Smooth muscle cell (in vitro differentiated cells): ENCODE measurements at regions not wholly inside any gene's neighbourhood (a gene's known extent, or its start where the extent isn't known, plus 50 kb on each side); places are given as distances from the start of the nearest gene placed in this dataset.
A peak's percentile ranks its signal among the peaks of the same experiment; 100 is the strongest.

Experiments used
- DNase-seq: peaks from one replicate; lab custom pipeline; 2025; ENCODE audit not compliant: unreplicated experiment; lab: John Stamatoyannopoulos, UW
- H2AFZ ChIP-seq: fragments of 200-600 bp; sonication (generic); 2 replicates; pipeline ENCODE4 v1.6.0; 2016; ENCODE audit warnings: antibody characterized with exemption, low read depth, mild to moderate bottlenecking
- H3F3A ChIP-seq: fragments of 200-600 bp; sonication (generic); 2 replicates; pipeline ENCODE4 v1.6.0; 2017; ENCODE audit warnings: antibody characterized with exemption, low read depth
- H3K27ac ChIP-seq: fragments of 200-600 bp; sonication (generic); 2 replicates; pipeline ENCODE4 v1.5.1; 2016; ENCODE audit warnings: low read depth, mild to moderate bottlenecking
- H3K27me3 ChIP-seq: fragments of 200-600 bp; sonication (generic); 2 replicates; pipeline ENCODE4 v1.6.1; 2016; ENCODE audit warnings: low read depth, mild to moderate bottlenecking
- H3K36me3 ChIP-seq: fragments of 200-600 bp; sonication (generic); 2 replicates; pipeline ENCODE4 v1.5.1; 2016; ENCODE audit warnings: low read depth
- H3K4me1 ChIP-seq: fragments of 200-600 bp; sonication (generic); 2 replicates; pipeline ENCODE4 v1.5.1; 2016; ENCODE audit warnings: low read depth
- H3K4me2 ChIP-seq: fragments of 200-600 bp; sonication (generic); 2 replicates; pipeline ENCODE4 v1.6.0; 2016; ENCODE audit warnings: mild to moderate bottlenecking
- H3K4me3 ChIP-seq: fragments of 200-600 bp; sonication (generic); 2 replicates; pipeline ENCODE4 v1.5.1; 2016; ENCODE audit warnings: mild to moderate bottlenecking
- H3K79me2 ChIP-seq: fragments of 200-600 bp; sonication (generic); 2 replicates; pipeline ENCODE4 v1.6.0; 2016; ENCODE audit warnings: low read depth, mild to moderate bottlenecking
- H3K9ac ChIP-seq: fragments of 200-600 bp; sonication (generic); 2 replicates; pipeline ENCODE4 v1.6.0; 2016; ENCODE audit warnings: low read depth
- H3K9me3 ChIP-seq: fragments of 200-600 bp; sonication (generic); replicated peaks from 2 replicates; pipeline ENCODE4 v1.5.1; 2016; ENCODE audit warnings: low read depth
- H4K20me1 ChIP-seq: fragments of 200-600 bp; sonication (generic); 2 replicates; pipeline ENCODE4 v1.6.0; 2016; ENCODE audit warnings: low read depth
- CTCF ChIP-seq: fragments of 200-600 bp; sonication (generic); IDR thresholded peaks from 2 replicates; pipeline ENCODE4 v1.5.1; 2017; ENCODE audit warnings: borderline replicate concordance, mild to moderate bottlenecking, antibody characterized with exemption; ENCODE audit not compliant: insufficient read depth, poor library complexity, severe bottlenecking
- WGBS: methylation state at CpG from one replicate; pipeline ENCODE4 v1.1.7; 2016; ENCODE audit warnings: low lambda C conversion rate; 5-methylcytosine and 5-hydroxymethylcytosine counted together

- Histone ChIP-seq H3K9me3 (no peaks in the 10 kb centered on the region), H3F3A (peaks cover 1% of the 10 kb centered on the region), H3K4me1 (peaks cover 10% of the 10 kb centered on the region), H3K4me2 (no peak overlapping the region), H3K79me2 (no peaks in the 10 kb centered on the region), H4K20me1 (no peaks in the 10 kb centered on the region), H2AFZ (no peak overlapping the region), H3K27ac (no peak overlapping the region), H3K27me3 (no peaks in the 10 kb centered on the region), H3K36me3 (no peaks in the 10 kb centered on the region), H3K4me3 (no peak overlapping the region), H3K9ac (no peak overlapping the region)
- no peak for DNase-seq
- no peak for TF ChIP-seq CTCF
- WGBS, result 84% methylated on average over 4 of the region's 4 CpGs
These were observed 73.6 kb upstream of the SLC45A1 start for GRCh38 chr1:8244304-8244703.

- no peak overlapping the region for H3K9ac ChIP-seq
- H3K9me3 ChIP-seq, result no peaks in the 10 kb centered on the region
- no peaks in the 10 kb centered on the region for H3K36me3 ChIP-seq
- H3K79me2 ChIP-seq, result no peaks in the 10 kb centered on the region
- no peak overlapping the region for H3K4me2 ChIP-seq
- WGBS, result 84% methylated on average over 7 of the region's 7 CpGs
- H3K4me1 ChIP-seq, result peaks cover 18% of the 10 kb centered on the region
- H3K4me3 ChIP-seq, result no peak overlapping the region
- H3K27me3 ChIP-seq, result no peaks in the 10 kb centered on the region
- H3F3A ChIP-seq, result peaks cover 5% of the 10 kb centered on the region
- no peak for DNase-seq
- no peaks in the 10 kb centered on the region for H4K20me1 ChIP-seq
- no peak for TF ChIP-seq CTCF
- H2AFZ ChIP-seq, result no peak overlapping the region
- no peak overlapping the region for H3K27ac ChIP-seq
These were observed 75.4 kb upstream of the SLC45A1 start for GRCh38 chr1:8242498-8242897.

GRCh38 chr1:8241417-8242014 lies 76.4 kb upstream of the SLC45A1 start:
- H3K4me1 ChIP-seq, result peaks cover 18% of the 10 kb centered on the region
- H3K9me3 ChIP-seq, result no peaks in the 10 kb centered on the region
- H3K27ac ChIP-seq, result no peak overlapping the region
- H3K36me3 ChIP-seq, result no peaks in the 10 kb centered on the region
- H3K4me3 ChIP-seq, result no peak overlapping the region
- H3K27me3 ChIP-seq, result no peaks in the 10 kb centered on the region
- no peak for DNase-seq
- 95% methylated on average over 14 of the region's 14 CpGs for WGBS
- H3K4me2 ChIP-seq, result no peak overlapping the region
- no peak overlapping the region for H3K9ac ChIP-seq
- H4K20me1 ChIP-seq, result no peaks in the 10 kb centered on the region
- peaks cover 5% of the 10 kb centered on the region for H3F3A ChIP-seq
- H2AFZ ChIP-seq, result no peak overlapping the region
- H3K79me2 ChIP-seq, result no peaks in the 10 kb centered on the region
- TF ChIP-seq CTCF, result no peak

GRCh38 chr1:8239306-8240023 lies 78.4 kb upstream of the SLC45A1 start:
- peak overlapping the region; percentile 90 for H3K27ac ChIP-seq
- H3K36me3 ChIP-seq, result no peaks in the 10 kb centered on the region
- no peak overlapping the region for H2AFZ ChIP-seq
- H3K9ac ChIP-seq, result peak overlapping the region; percentile 54
- no peaks in the 10 kb centered on the region for H4K20me1 ChIP-seq
- peak overlapping the region; percentile 74 for H3K4me2 ChIP-seq
- H3K4me3 ChIP-seq, result no peak overlapping the region
- no peaks in the 10 kb centered on the region for H3K9me3 ChIP-seq
- peak; percentile 25 for DNase-seq
- no peaks in the 10 kb centered on the region for H3K27me3 ChIP-seq
- peaks cover 5% of the 10 kb centered on the region for H3F3A ChIP-seq
- 22% methylated on average over 14 of the region's 14 CpGs for WGBS
- no peaks in the 10 kb centered on the region for H3K79me2 ChIP-seq
- TF ChIP-seq CTCF, result no peak
- H3K4me1 ChIP-seq, result peaks cover 18% of the 10 kb centered on the region
